ENCODE measurements at regions not wholly inside any gene's neighbourhood (a gene's known extent, or its start where the extent isn't known, plus 50 kb on each side); places are given as distances from the start of the nearest gene placed in this dataset.

- Mint-ChIP-seq H3K27ac (no peak overlapping the region), H3K27me3 (ENCODE audit: low read depth in 3 of 3) (peaks cover 7 to 10% (median 10%) of the 10 kb centered on the region in 3 donors), H3K36me3 (no peaks in the 10 kb centered on the region), H3K4me1 (peaks cover 2% of the 10 kb centered on the region), H3K4me3 (no peak overlapping the region), H3K9me3 (peaks cover 0 to 3% (median 0%) of the 10 kb centered on the region in 7 donors)
- Histone ChIP-seq H3K27ac (ENCODE audit: low read depth in 1 of 2, low read length in 2 of 2) (no peak overlapping the region), H3K27me3 (ENCODE audit: control insufficient read depth in 2 of 2, insufficient read depth in 2 of 2, low read length in 2 of 2) (peaks cover 0 to 6% of the 10 kb centered on the region in 2 donors), H3K4me3 (replicated peaks in 1 of 3; ENCODE audit: low read depth in 2 of 3, low read length in 3 of 3) (no peak overlapping the region), H3K36me3 (replicated peaks in 1 of 2; ENCODE audit: control insufficient read depth in 1 of 2, insufficient read depth in 2 of 2, low read length in 2 of 2) (no peaks in the 10 kb centered on the region), H3K4me1 (ENCODE audit: control insufficient read depth in 1 of 2, insufficient read depth in 2 of 2, low read length in 2 of 2) (no peaks in the 10 kb centered on the region), H3K9me3 (replicated peaks in 1 of 2; ENCODE audit: control insufficient read depth in 1 of 2, insufficient read depth in 1 of 2, low read length in 2 of 2) (no peaks in the 10 kb centered on the region), H3K9ac (ENCODE audit: insufficient read depth, low read length, poor library complexity, severe bottlenecking) (no peak overlapping the region), H3K79me2 (ENCODE audit: insufficient read depth, low read length) (no peaks in the 10 kb centered on the region), H4K20me1 (ENCODE audit: insufficient read depth, low read length) (no peaks in the 10 kb centered on the region), H2AFZ (ENCODE audit: insufficient read depth, low read depth, low read length, poor library complexity, severe bottlenecking) (no peak overlapping the region), H3K4me2 (replicated peaks; ENCODE audit: extremely low read depth, low read length, poor library complexity, severe bottlenecking) (no peak overlapping the region)
- TF ChIP-seq, protein P1, sequence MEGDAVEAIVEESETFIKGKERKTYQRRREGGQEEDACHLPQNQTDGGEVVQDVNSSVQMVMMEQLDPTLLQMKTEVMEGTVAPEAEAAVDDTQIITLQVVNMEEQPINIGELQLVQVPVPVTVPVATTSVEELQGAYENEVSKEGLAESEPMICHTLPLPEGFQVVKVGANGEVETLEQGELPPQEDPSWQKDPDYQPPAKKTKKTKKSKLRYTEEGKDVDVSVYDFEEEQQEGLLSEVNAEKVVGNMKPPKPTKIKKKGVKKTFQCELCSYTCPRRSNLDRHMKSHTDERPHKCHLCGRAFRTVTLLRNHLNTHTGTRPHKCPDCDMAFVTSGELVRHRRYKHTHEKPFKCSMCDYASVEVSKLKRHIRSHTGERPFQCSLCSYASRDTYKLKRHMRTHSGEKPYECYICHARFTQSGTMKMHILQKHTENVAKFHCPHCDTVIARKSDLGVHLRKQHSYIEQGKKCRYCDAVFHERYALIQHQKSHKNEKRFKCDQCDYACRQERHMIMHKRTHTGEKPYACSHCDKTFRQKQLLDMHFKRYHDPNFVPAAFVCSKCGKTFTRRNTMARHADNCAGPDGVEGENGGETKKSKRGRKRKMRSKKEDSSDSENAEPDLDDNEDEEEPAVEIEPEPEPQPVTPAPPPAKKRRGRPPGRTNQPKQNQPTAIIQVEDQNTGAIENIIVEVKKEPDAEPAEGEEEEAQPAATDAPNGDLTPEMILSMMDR (IDR thresholded peaks at IDR 0.05): no peak
- 83% methylated on average over 1 of the region's 2 CpGs for WGBS (ENCODE audit: insufficient coverage)
- DNase-seq: no peak
- intact Hi-C loops (cut with micrococcal nuclease): no loop called here
Observed at GRCh38 chr3:144257381-144257780, 285.8 kb downstream of the DIPK2A start.

DNA sequence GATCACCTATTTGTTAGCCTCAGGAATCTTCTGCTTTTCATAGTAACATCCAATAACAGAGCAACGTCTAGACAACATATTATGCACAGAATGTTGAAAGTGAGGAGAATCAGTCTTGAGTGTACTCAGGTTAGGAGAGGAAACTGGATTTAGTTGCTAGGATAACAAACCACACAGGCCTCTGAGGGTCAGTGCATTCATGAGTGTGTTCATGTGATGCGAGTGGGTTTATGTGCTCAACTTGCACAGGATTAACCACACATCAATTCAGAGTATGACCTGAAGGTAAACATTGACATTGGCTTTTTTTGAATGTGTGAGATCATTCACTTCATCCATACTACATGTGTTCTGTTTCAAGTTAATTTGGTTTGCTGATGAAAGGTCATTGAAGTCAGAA lies 287.6 kb downstream of the DIPK2A start:
- Mint-ChIP-seq H3K9me3 (peaks cover 0 to 3% (median 0%) of the 10 kb centered on the region in 7 donors), H3K36me3 (no peaks in the 10 kb centered on the region), H3K4me3 (no peak overlapping the region), H3K27ac (no peak overlapping the region), H3K4me1 (peaks cover 2% of the 10 kb centered on the region), H3K27me3 (ENCODE audit: low read depth in 3 of 3) (peaks cover 5 to 10% (median 9%) of the 10 kb centered on the region in 3 donors)
- no peak overlapping the region for H3K9ac ChIP-seq (ENCODE audit: insufficient read depth, low read length, poor library complexity, severe bottlenecking)
- H3K4me3 ChIP-seq (replicated peaks in 1 of 3; ENCODE audit: low read depth in 2 of 3, low read length in 3 of 3): no peak overlapping the region
- DNase-seq: no peak
- no peak overlapping the region for H2AFZ ChIP-seq (ENCODE audit: insufficient read depth, low read depth, low read length, poor library complexity, severe bottlenecking)
- TF ChIP-seq, protein P1 (IDR thresholded peaks at IDR 0.05): no peak
- H3K4me2 ChIP-seq (replicated peaks; ENCODE audit: extremely low read depth, low read length, poor library complexity, severe bottlenecking): no peak overlapping the region
- intact Hi-C loops (cut with micrococcal nuclease): no loop called here
- no peaks in the 10 kb centered on the region for H3K79me2 ChIP-seq (ENCODE audit: insufficient read depth, low read length)
- no peaks in the 10 kb centered on the region for H3K4me1 ChIP-seq (ENCODE audit: control insufficient read depth in 1 of 2, insufficient read depth in 2 of 2, low read length in 2 of 2)
- H4K20me1 ChIP-seq (ENCODE audit: insufficient read depth, low read length): no peaks in the 10 kb centered on the region
- H3K36me3 ChIP-seq (replicated peaks in 1 of 2; ENCODE audit: control insufficient read depth in 1 of 2, insufficient read depth in 2 of 2, low read length in 2 of 2): no peaks in the 10 kb centered on the region
- H3K27me3 ChIP-seq (ENCODE audit: control insufficient read depth in 2 of 2, insufficient read depth in 2 of 2, low read length in 2 of 2): peaks cover 0 to 2% of the 10 kb centered on the region in 2 donors
- H3K27ac ChIP-seq (ENCODE audit: low read depth in 1 of 2, low read length in 2 of 2): no peak overlapping the region
- WGBS (ENCODE audit: insufficient coverage): no CpG with 5 or more reads among the region's 2 CpGs
- no peaks in the 10 kb centered on the region for H3K9me3 ChIP-seq (replicated peaks in 1 of 2; ENCODE audit: control insufficient read depth in 1 of 2, insufficient read depth in 1 of 2, low read length in 2 of 2)

Data from CD14-positive monocyte (primary cell).